GM12872 (cell line): ENCODE measurements at regions not wholly inside any gene's neighbourhood (a gene's known extent, or its start where the extent isn't known, plus 50 kb on each side); places are given as distances from the start of the nearest gene placed in this dataset.

Experiments
- TF ChIP-seq, protein P1 (sequence below): IDR thresholded peaks from 3 replicates; pipeline ENCODE4 v1.5.1; 2011; ENCODE audit warnings: low read depth, mild to moderate bottlenecking, low read length, moderate library complexity; ENCODE audit not compliant: insufficient read depth

- TF ChIP-seq, protein P1, sequence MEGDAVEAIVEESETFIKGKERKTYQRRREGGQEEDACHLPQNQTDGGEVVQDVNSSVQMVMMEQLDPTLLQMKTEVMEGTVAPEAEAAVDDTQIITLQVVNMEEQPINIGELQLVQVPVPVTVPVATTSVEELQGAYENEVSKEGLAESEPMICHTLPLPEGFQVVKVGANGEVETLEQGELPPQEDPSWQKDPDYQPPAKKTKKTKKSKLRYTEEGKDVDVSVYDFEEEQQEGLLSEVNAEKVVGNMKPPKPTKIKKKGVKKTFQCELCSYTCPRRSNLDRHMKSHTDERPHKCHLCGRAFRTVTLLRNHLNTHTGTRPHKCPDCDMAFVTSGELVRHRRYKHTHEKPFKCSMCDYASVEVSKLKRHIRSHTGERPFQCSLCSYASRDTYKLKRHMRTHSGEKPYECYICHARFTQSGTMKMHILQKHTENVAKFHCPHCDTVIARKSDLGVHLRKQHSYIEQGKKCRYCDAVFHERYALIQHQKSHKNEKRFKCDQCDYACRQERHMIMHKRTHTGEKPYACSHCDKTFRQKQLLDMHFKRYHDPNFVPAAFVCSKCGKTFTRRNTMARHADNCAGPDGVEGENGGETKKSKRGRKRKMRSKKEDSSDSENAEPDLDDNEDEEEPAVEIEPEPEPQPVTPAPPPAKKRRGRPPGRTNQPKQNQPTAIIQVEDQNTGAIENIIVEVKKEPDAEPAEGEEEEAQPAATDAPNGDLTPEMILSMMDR, result no peak
Measured at GRCh38 chr10:94208315-94208714, 154.4 kb downstream of the NOC3L start.

DNA sequence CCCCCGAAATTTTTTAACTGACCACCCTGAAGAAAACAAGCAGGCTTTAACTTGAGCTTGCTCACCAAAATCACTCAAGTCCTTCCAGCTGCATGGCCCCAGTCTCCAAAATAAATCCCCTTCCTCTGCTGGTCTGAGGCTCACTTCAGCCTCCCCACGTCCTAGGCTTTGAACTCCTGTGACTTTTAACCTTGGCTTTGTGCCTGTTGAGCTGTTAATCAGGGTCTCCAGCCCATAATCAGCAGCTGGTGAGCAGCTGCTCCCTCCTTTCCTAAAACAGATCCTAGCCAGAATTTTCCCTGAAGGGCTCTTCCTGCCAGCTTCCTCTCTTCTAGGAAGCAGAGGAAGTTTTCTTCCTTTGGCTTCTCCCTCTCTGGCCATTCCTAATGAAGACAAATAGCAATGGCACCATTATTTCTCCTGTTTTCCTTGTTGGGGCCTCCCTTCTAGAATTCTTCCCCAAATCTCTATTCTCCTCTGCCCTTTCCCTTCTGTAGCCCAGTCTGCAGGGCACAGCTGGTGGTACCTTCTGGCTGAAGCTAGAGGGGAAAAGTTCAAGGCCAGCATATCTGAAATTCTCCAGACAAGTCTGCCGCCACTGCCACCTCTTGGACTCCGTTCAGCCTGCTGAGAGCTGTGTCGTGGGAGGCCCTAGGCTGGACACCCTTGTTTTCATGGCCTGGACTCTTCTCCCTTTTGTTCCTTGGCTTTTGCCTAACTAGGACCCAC, 152.1 kb downstream of the NOC3L start:
- TF ChIP-seq, protein P1, result no peak

DNA sequence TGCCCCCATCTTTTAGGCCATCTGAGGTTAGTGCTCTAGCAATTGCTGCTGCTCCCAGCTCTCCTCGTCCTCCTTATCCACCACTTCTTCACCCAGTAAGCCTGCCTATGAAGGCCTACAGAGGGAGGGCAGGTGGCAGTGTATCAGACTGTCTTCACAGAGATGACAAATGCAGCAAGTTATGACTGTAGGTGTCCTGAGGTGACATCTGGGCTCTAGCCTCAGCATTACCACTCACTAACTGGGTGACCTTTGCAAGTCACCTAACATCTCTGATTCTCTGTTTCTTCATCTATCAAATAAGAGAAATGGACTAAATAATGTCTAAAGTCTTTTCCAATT, 151.6 kb downstream of the NOC3L start:
- TF ChIP-seq, protein P1, result no peak

DNA sequence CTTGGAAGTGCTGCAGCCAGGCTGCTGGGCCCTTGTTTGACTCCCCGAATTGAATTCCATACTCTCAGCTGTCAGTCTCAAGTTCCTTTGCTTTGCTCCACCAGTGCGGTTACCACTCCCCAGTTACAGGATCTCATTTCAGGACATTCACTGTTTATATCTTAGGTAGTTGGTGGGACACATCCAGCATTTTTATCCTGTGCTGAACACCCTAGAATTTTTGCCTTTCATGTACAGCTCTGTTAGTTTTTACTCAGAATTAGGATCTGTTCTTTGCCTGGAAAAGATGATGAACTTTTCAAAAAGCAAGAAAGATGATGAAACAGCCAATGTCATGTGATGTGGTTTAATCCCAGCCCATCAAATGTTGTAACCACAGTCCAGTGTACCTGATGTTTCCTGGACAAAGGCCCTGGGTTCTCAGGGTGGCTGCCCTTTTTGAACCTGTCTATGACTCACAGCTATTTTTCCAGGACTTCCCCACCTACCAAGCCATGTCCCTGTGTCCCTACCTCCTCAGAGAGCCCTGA, 149.7 kb downstream of the NOC3L start:
- TF ChIP-seq, protein P1, result no peak

GRCh38 chr10:94213980-94214379, 148.8 kb downstream of the NOC3L start:
- TF ChIP-seq, protein P1, result no peak

DNA sequence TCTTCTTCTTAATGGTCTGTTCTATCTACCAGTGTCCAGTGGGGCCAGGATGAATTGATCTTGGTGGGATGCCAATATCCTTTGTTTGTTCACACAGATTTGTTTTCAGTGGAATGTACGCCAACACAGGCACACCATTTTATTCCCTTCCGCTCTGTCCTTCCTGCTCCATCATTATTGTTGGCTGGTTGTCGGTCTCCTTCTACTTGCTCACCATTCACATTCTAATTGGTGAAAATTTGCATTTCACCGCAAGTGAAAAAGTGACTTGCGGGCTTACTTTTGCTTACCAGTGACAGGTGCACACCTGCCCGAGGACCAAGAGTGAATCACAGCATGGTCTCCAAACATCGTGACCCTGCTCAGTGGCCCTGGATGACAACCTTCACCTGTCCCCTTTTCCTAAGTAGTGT, 148.3 kb downstream of the NOC3L start:
- TF ChIP-seq, protein P1, result no peak

DNA sequence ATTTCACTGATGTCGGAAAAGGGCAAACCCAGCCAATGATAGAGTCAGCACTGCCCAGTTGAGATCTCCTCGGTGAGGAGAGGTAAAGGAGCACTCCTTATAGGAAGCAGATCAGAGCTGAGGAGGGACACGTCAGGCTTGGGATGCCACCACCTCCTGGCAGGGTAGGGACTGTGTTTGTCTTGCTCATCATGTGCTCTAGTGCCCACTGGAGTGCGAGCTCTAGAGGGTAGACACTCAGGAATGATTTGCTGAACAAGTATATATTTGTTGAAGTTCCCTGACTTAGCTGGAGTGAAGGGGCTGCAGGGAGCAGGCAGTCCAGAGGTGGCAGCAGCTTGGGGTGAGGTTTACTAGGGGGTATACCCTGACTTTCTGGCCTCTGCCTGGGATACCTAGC, 146.5 kb downstream of the NOC3L start:
- TF ChIP-seq, protein P1, result no peak
